ENCODE measurements at regions not wholly inside any gene's neighbourhood (a gene's known extent, or its start where the extent isn't known, plus 50 kb on each side); places are given as distances from the start of the nearest gene placed in this dataset.

DNA sequence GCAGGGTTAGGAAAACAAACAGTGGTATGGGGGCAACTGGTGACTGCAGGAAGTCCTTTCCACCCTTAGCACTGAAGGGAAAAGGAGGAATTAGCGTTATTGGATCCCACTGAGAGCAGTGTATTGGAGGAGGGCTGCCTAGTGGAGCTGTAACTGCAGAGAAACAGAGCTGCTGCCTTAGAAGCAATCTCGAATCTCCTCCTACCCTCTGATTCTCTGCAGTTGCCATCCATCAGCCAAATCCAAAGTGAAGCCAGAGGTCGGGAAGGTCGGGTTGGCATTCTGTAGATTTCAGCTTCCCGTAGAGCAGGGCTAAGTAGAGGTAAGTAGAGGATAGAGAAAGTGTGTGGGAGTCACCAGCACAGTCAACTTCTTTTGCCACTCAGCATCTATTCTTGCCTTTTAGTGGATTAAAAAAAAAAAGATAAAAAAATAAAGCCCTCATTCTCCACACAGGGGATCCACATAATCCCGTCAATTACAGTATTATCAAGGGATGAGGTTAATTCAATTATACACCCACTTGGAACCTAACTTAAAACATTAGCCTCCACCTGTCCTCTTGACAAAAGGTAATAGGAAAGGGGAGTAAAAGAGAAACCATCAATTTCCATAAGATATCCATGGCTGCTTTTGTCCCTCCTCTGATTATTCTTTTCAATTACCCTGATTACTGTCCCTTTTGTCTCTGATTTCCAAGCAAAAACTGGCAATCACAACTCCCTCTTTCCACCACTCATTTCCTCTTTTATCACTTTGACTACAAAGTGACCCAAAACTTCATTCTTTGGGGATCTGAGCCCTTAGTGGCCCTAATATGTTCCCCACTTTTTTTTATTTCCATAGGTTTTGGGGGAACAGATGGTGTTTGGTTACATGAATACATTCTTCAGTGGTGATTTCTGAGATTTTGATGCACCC lies 234.7 kb downstream of the RBM26 start:
- intact Hi-C loops (cut with DNase I), result no loop called here

DNA sequence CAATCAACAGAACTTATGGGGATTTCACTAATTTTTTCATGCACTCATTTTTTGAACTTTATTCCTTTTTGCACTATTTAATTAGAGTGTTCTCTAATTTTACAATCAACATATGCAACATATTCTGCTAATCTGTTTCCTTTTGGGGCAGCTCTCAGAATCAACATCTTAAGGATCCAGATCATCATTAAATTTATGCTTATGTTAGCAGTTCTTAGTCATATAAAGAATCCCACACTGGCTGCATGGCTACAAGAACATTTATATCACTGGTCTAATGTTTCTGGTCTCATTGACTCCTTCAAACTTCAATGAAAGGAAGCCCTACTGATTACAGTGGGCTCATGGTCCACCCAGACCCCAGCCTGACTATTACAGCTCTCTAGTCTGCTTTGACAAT lies 245.2 kb downstream of the RBM26 start:
- Histone ChIP-seq H3K9me3 (no peaks in the 10 kb centered on the region), H3K27me3 (ENCODE audit: low read depth) (no peaks in the 10 kb centered on the region), H3K27ac (no peak overlapping the region), H3K4me1 (no peaks in the 10 kb centered on the region), H3K36me3 (no peaks in the 10 kb centered on the region), H3K4me3 (no peak overlapping the region)
- DNase-seq (no peak), ATAC-seq (no peak)
- TF ChIP-seq, protein P1, sequence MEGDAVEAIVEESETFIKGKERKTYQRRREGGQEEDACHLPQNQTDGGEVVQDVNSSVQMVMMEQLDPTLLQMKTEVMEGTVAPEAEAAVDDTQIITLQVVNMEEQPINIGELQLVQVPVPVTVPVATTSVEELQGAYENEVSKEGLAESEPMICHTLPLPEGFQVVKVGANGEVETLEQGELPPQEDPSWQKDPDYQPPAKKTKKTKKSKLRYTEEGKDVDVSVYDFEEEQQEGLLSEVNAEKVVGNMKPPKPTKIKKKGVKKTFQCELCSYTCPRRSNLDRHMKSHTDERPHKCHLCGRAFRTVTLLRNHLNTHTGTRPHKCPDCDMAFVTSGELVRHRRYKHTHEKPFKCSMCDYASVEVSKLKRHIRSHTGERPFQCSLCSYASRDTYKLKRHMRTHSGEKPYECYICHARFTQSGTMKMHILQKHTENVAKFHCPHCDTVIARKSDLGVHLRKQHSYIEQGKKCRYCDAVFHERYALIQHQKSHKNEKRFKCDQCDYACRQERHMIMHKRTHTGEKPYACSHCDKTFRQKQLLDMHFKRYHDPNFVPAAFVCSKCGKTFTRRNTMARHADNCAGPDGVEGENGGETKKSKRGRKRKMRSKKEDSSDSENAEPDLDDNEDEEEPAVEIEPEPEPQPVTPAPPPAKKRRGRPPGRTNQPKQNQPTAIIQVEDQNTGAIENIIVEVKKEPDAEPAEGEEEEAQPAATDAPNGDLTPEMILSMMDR (IDR thresholded peaks at IDR 0.05), result no peak
- intact Hi-C loops (cut with DNase I), result no loop called here

More for the DNA sequence above, 234.7 kb downstream of the RBM26 start:
- no peak for DNase-seq
- H3K9me3 ChIP-seq, result peaks cover 4% of the 10 kb centered on the region
- no peak overlapping the region for H3K4me3 ChIP-seq
- H3K27me3 ChIP-seq (ENCODE audit: low read depth), result no peaks in the 10 kb centered on the region
- no peak for ATAC-seq
- H3K4me1 ChIP-seq, result no peaks in the 10 kb centered on the region
- H3K27ac ChIP-seq, result no peak overlapping the region
- TF ChIP-seq, protein P1 (IDR thresholded peaks at IDR 0.05), result no peak
- H3K36me3 ChIP-seq, result no peaks in the 10 kb centered on the region

DNA sequence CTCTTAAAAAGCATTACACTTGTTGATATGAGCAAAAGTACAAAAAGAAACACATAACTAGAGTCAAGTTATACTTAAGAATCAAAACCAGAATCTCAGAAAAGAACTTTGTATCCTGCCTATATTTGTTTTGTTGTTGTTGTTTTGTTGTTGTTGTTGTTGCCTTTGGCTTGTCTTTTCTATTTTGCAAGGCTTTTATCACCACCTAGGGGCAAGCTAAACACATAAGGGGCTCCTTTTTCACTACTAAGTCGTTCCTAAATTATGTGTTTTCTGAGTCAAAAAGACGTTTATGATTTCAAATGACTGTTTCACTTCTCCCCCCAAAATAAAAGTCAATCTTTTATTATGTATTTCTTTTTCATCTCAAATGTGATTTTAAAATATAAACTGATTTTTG lies 250.2 kb downstream of the RBM26 start:
- TF ChIP-seq, protein P1 (IDR thresholded peaks at IDR 0.05), result no peak
- intact Hi-C loops (cut with DNase I), result no loop called here
- Histone ChIP-seq H3K9me3 (no peaks in the 10 kb centered on the region), H3K4me3 (no peak overlapping the region), H3K27ac (no peak overlapping the region), H3K4me1 (no peaks in the 10 kb centered on the region), H3K27me3 (ENCODE audit: low read depth) (no peaks in the 10 kb centered on the region), H3K36me3 (no peaks in the 10 kb centered on the region)
- ATAC-seq (no peak), DNase-seq (no peak)

DNA sequence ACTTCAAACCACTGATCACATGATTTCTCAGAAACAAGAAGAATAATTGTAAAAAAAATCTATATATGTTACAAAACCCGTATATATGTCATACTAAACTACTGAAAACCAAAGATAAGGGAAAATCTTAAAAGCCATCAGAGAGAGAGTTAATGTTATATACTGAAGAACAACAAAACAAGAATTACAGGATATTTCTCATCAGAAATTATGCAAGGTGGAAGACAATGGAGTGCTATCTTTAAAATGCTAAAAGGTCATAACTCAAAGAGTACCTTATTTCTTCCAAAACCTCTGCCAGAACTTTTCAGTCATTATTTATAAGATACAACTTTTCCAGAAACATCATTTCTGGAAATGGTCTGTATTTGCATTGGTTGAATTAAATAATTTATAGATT lies 256.8 kb downstream of the RBM26 start:
- Histone ChIP-seq H3K36me3 (no peaks in the 10 kb centered on the region), H3K4me1 (no peaks in the 10 kb centered on the region), H3K9me3 (no peaks in the 10 kb centered on the region), H3K4me3 (no peak overlapping the region), H3K27me3 (ENCODE audit: low read depth) (no peaks in the 10 kb centered on the region), H3K27ac (no peak overlapping the region)
- TF ChIP-seq, protein P1 (IDR thresholded peaks at IDR 0.05), result no peak
- intact Hi-C loops (cut with DNase I), result no loop called here
- DNase-seq (no peak), ATAC-seq (no peak)

DNA sequence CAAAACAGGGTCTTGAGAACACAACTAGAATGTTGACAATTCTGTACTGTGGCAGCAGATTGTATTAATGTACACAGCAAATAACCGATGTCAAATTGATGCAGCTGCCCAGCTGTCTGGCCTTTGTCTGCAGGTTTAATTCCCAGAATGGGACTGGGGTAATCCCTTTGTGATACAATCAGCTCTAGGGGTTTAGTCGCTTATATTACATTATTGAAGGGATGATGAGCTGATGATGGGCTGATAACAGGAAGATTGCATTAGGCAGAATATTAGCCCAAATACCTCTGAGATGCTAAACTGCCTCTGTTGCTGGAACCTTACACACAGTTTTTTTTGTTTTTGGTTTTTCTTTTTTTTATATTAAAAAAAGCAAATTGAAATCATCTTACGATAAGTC lies 265.0 kb downstream of the RBM26 start:
- H3K27me3 ChIP-seq (ENCODE audit: low read depth), result no peaks in the 10 kb centered on the region
- no peaks in the 10 kb centered on the region for H3K4me1 ChIP-seq
- no peak for DNase-seq
- intact Hi-C loops (cut with DNase I), result no loop called here
- ATAC-seq, result no peak
- TF ChIP-seq, protein P1 (IDR thresholded peaks at IDR 0.05), result no peak
- H3K9me3 ChIP-seq, result no peaks in the 10 kb centered on the region
- H3K27ac ChIP-seq, result no peak overlapping the region
- H3K36me3 ChIP-seq, result no peaks in the 10 kb centered on the region
- H3K4me3 ChIP-seq, result no peak overlapping the region

Data from lower lobe of right lung (tissue), 2 donors.